CD4-positive, CD25-positive, alpha-beta regulatory T cell (primary cell): ENCODE measurements at regions not wholly inside any gene's neighbourhood (a gene's known extent, or its start where the extent isn't known, plus 50 kb on each side); places are given as distances from the start of the nearest gene placed in this dataset.
"Not testable (repeated sequence)": the region's sequence is repeated elsewhere in the genome, so short reads cannot be mapped to it uniquely, and the experiment has no call there.

ENCODE experiments used
- ATAC-seq, 2 donors: fragments of 150-1000 bp; cut with Tn5 transposase; one replicate each; pipeline ENCODE4 v1.10.0; 2021; ENCODE audit warnings: low read depth in 2 of 2, moderate number of reproducible peaks in 2 of 2, moderate library complexity in 1 of 2
- DNase-seq, 3 donors: peaks; one replicate each; pipeline versions ENCODE4 v3.0.0 to v3.0.0-alpha.2; 2012 to 2022; ENCODE audit warnings: mixed read lengths in 1 of 3
- H3K27ac ChIP-seq: one replicate; pipeline ENCODE4 v1.7.0; 2013; ENCODE audit warnings: mild to moderate bottlenecking, low read length; ENCODE audit not compliant: insufficient read depth, poor library complexity, severe bottlenecking
- H3K27me3 ChIP-seq: one replicate; pipeline ENCODE4 v1.7.0; 2013; ENCODE audit warnings: low read length; ENCODE audit not compliant: control insufficient read depth, insufficient read depth
- H3K36me3 ChIP-seq: one replicate; pipeline ENCODE4 v1.7.0; 2013; ENCODE audit warnings: mild to moderate bottlenecking, low read length, moderate library complexity; ENCODE audit not compliant: control insufficient read depth, insufficient read depth
- H3K4me1 ChIP-seq: 2 replicates; pipeline ENCODE4 v1.7.0; 2013; ENCODE audit warnings: mild to moderate bottlenecking, low read length; ENCODE audit not compliant: insufficient read depth, control insufficient read depth, poor library complexity, severe bottlenecking
- H3K4me3 ChIP-seq: one replicate; pipeline ENCODE4 v1.7.0; 2013; ENCODE audit warnings: low read depth, mild to moderate bottlenecking, low read length, moderate library complexity
- H3K9me3 ChIP-seq, 2 experiments: 1 replicate in 1 of 2; 2 replicates in 1 of 2; pipeline ENCODE4 v1.7.0; 2013; ENCODE audit warnings: low read length in 2 of 2, mild to moderate bottlenecking in 1 of 2, moderate library complexity in 1 of 2; ENCODE audit not compliant: control insufficient read depth in 2 of 2
- H3K27ac Mint-ChIP-seq, 3 donors: one replicate each; pipeline ENCODE4 v1.8.0; 2020 to 2022; ENCODE audit warnings: mild to moderate bottlenecking in 3 of 3, mixed read lengths in 3 of 3, moderate library complexity in 2 of 3
- H3K27me3 Mint-ChIP-seq: one replicate; pipeline ENCODE4 v1.8.0; 2022; ENCODE audit warnings: mild to moderate bottlenecking, mixed read lengths
- H3K36me3 Mint-ChIP-seq: one replicate; pipeline ENCODE4 v1.8.0; 2020; ENCODE audit warnings: mixed read lengths
- H3K4me1 Mint-ChIP-seq, 4 donors: one replicate each; pipeline ENCODE4 v1.8.0; 2020 to 2022; ENCODE audit warnings: mixed read lengths in 4 of 4, mild to moderate bottlenecking in 1 of 4
- H3K4me3 Mint-ChIP-seq, 4 donors: one replicate each; pipeline ENCODE4 v1.8.0; 2020 to 2022; ENCODE audit warnings: mild to moderate bottlenecking in 4 of 4, mixed read lengths in 4 of 4, moderate library complexity in 3 of 4
- H3K9me3 Mint-ChIP-seq, 7 donors: one replicate each; pipeline ENCODE4 v1.8.0; 2020 to 2022; ENCODE audit warnings: mixed read lengths in 7 of 7, mild to moderate bottlenecking in 3 of 7, moderate library complexity in 2 of 7

DNA sequence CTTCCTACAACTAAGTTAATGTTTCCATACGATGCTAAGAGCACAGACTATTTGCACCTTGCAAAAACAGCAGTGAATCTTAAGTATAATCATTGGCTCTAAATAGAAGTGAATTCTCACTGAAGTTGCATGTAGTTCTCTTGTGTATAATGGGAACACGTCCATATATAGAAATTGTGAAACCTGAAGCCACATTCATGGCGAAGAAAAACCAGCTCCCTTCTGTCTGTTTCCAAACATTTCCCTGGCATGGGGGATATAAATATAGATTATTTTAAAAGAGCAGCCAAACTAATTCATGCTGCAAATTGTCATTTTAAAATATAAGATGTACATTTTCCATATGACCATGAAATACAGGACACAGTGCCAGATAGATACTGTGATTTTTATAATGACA lies 71.1 kb downstream of the TRAM1L1 start:
- H3K27ac Mint-ChIP-seq, result no peak overlapping the region
- Histone ChIP-seq H3K4me3 (no peak overlapping the region), H3K9me3 (no peaks in the 10 kb centered on the region), H3K36me3 (no peaks in the 10 kb centered on the region), H3K27ac (no peak overlapping the region), H3K27me3 (no peaks in the 10 kb centered on the region), H3K4me1 (no peaks in the 10 kb centered on the region)
- peaks cover 2 to 11% (median 5%) of the 10 kb centered on the region in 7 donors for H3K9me3 Mint-ChIP-seq
- ATAC-seq (no peak), DNase-seq (no peak)
- no peaks in the 10 kb centered on the region for H3K4me1 Mint-ChIP-seq
- no peaks in the 10 kb centered on the region for H3K36me3 Mint-ChIP-seq
- no peak overlapping the region for H3K4me3 Mint-ChIP-seq
- no peaks in the 10 kb centered on the region for H3K27me3 Mint-ChIP-seq

- peaks cover 4 to 19% (median 8%) of the 10 kb centered on the region in 7 donors for H3K9me3 Mint-ChIP-seq
- no peak overlapping the region for H3K4me3 ChIP-seq
- no peaks in the 10 kb centered on the region for H3K9me3 ChIP-seq
- ATAC-seq (no peak), DNase-seq (no peak)
- H3K36me3 Mint-ChIP-seq, result no peaks in the 10 kb centered on the region
- H3K4me3 Mint-ChIP-seq, result no peak overlapping the region
- no peaks in the 10 kb centered on the region for H3K27me3 Mint-ChIP-seq
- H3K27ac Mint-ChIP-seq, result no peak overlapping the region
- no peaks in the 10 kb centered on the region for H3K4me1 Mint-ChIP-seq
- no peaks in the 10 kb centered on the region for H3K27me3 ChIP-seq
- H3K4me1 ChIP-seq, result no peaks in the 10 kb centered on the region
- no peak overlapping the region for H3K27ac ChIP-seq
- no peaks in the 10 kb centered on the region for H3K36me3 ChIP-seq
Measured at GRCh38 chr4:117010671-117011070, 74.7 kb downstream of the TRAM1L1 start.

DNA sequence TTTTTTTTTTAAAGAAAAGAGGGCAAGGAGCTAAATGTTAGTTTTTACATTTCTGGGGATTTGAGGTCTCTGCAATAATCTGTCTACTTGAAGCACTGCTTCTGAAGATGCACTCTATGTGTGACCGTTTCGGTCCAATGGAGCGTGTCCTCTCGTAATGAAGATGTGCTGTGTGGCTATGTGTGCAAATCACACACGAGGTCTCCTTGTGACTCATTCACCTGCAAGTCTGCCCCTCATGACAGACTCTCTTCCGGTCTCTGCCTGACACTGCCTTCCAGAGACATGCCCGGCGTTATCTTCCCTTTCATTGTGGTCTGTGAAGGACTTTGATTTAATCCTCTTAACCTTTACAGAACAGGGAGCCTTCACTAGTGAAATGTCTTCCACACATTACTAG lies 84.3 kb downstream of the TRAM1L1 start:
- ATAC-seq (no peak), DNase-seq (no peak)
- H3K36me3 Mint-ChIP-seq, result no peaks in the 10 kb centered on the region

GRCh38 chr4:116982656-116983055 lies 102.7 kb downstream of the TRAM1L1 start:
- Mint-ChIP-seq H3K36me3 (no peaks in the 10 kb centered on the region), H3K27ac (no peak overlapping the region)
- no peaks in the 10 kb centered on the region for H3K27me3 ChIP-seq

More for the DNA sequence above, 84.3 kb downstream of the TRAM1L1 start:
- Mint-ChIP-seq H3K27ac (no peak overlapping the region), H3K27me3 (no peaks in the 10 kb centered on the region), H3K9me3 (peaks cover 0 to 10% (median 2%) of the 10 kb centered on the region in 7 donors), H3K4me1 (no peaks in the 10 kb centered on the region), H3K4me3 (no peak overlapping the region)
- no peaks in the 10 kb centered on the region for H3K9me3 ChIP-seq
- H3K27me3 ChIP-seq, result no peaks in the 10 kb centered on the region
- H3K36me3 ChIP-seq, result no peaks in the 10 kb centered on the region
- no peak overlapping the region for H3K4me3 ChIP-seq
- no peaks in the 10 kb centered on the region for H3K4me1 ChIP-seq
- no peak overlapping the region for H3K27ac ChIP-seq

GRCh38 chr4:116980436-116980835 lies 104.9 kb downstream of the TRAM1L1 start:
- H3K27me3 ChIP-seq, H3K9me3 ChIP-seq, H3K27ac ChIP-seq, ATAC-seq, DNase-seq, H3K27ac Mint-ChIP-seq, H3K27me3 Mint-ChIP-seq, H3K36me3 Mint-ChIP-seq, H3K4me3 Mint-ChIP-seq, H3K4me3 ChIP-seq, H3K36me3 ChIP-seq, H3K4me1 ChIP-seq, H3K4me1 Mint-ChIP-seq: not testable (repeated sequence)
- peaks cover 1 to 20% (median 7%) of the 10 kb centered on the region in 7 donors for H3K9me3 Mint-ChIP-seq

More at GRCh38 chr4:116982656-116983055, 102.7 kb downstream of the TRAM1L1 start:
- H3K9me3 ChIP-seq, result no peaks in the 10 kb centered on the region
- H3K4me3 ChIP-seq, result no peak overlapping the region
- H3K4me3 Mint-ChIP-seq, result no peak overlapping the region
- peaks cover 3 to 18% (median 10%) of the 10 kb centered on the region in 7 donors for H3K9me3 Mint-ChIP-seq
- H3K4me1 ChIP-seq, result no peaks in the 10 kb centered on the region
- no peaks in the 10 kb centered on the region for H3K4me1 Mint-ChIP-seq
- DNase-seq (no peak), ATAC-seq (no peak)
- no peaks in the 10 kb centered on the region for H3K36me3 ChIP-seq
- H3K27me3 Mint-ChIP-seq, result no peaks in the 10 kb centered on the region
- H3K27ac ChIP-seq, result no peak overlapping the region

- DNase-seq (no peak), ATAC-seq (no peak)
- H3K36me3 Mint-ChIP-seq, result no peaks in the 10 kb centered on the region
- no peak overlapping the region for H3K27ac Mint-ChIP-seq
- H3K4me1 ChIP-seq, result no peaks in the 10 kb centered on the region
- H3K27me3 ChIP-seq, result no peaks in the 10 kb centered on the region
- peaks cover 0 to 13% (median 0%) of the 10 kb centered on the region in 7 donors for H3K9me3 Mint-ChIP-seq
- H3K4me1 Mint-ChIP-seq, result no peaks in the 10 kb centered on the region
- no peaks in the 10 kb centered on the region for H3K27me3 Mint-ChIP-seq
- no peaks in the 10 kb centered on the region for H3K36me3 ChIP-seq
- H3K4me3 Mint-ChIP-seq, result no peak overlapping the region
- no peak overlapping the region for H3K27ac ChIP-seq
- no peak overlapping the region for H3K4me3 ChIP-seq
- peaks cover 0 to 5% of the 10 kb centered on the region in 2 experiments for H3K9me3 ChIP-seq
Measured at GRCh38 chr4:116959045-116959444, 126.3 kb downstream of the TRAM1L1 start.

GRCh38 chr4:116953947-116954346 lies 131.4 kb downstream of the TRAM1L1 start:
- Histone ChIP-seq H3K36me3 (no peaks in the 10 kb centered on the region), H3K4me3 (no peak overlapping the region), H3K27ac (no peak overlapping the region), H3K9me3 (peaks cover 0 to 5% of the 10 kb centered on the region in 2 experiments), H3K4me1 (no peaks in the 10 kb centered on the region), H3K27me3 (no peaks in the 10 kb centered on the region)
- Mint-ChIP-seq H3K27ac (no peak overlapping the region), H3K4me3 (no peak overlapping the region), H3K36me3 (no peaks in the 10 kb centered on the region), H3K27me3 (no peaks in the 10 kb centered on the region), H3K9me3 (peaks cover 0 to 12% (median 2%) of the 10 kb centered on the region in 7 donors), H3K4me1 (no peaks in the 10 kb centered on the region)
- ATAC-seq (no peak), DNase-seq (no peak)

DNA sequence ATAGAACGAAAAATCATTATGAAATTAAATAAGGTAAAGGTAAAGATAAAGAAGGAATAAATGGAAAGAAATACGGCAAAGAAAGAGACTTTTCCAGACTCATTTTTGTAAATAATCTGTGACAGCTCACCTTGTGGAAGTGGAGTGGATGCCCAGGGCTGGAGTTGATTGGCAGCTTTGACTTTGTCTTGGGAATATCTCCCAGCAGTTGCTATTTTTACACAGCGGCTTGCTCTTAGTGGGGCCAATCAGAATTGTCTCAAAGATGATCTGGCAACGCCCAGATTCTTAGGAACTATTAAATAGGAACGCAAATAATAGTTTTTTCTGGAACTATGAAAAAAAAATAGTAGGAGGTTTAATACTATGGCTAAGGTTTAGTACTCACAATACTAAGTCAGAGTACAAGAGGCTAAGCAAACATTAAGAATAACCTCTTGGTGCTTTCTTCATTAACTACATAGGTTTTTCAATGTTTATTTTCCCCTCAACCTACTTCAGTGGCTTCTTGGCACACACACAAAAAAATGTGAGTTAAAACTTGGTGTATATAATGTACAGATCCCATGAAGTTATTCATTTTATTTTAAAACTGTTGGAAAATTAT lies 132.7 kb downstream of the TRAM1L1 start:
- H3K4me3 Mint-ChIP-seq, result no peak overlapping the region
- no peak for DNase-seq

More for the DNA sequence above, 132.7 kb downstream of the TRAM1L1 start:
- Mint-ChIP-seq H3K27me3 (no peaks in the 10 kb centered on the region), H3K27ac (no peak overlapping the region), H3K36me3 (no peaks in the 10 kb centered on the region), H3K9me3 (peaks cover 0 to 12% (median 2%) of the 10 kb centered on the region in 7 donors), H3K4me1 (no peaks in the 10 kb centered on the region)
- Histone ChIP-seq H3K4me3 (no peak overlapping the region), H3K27ac (no peak overlapping the region), H3K4me1 (no peaks in the 10 kb centered on the region), H3K36me3 (no peaks in the 10 kb centered on the region), H3K27me3 (no peaks in the 10 kb centered on the region), H3K9me3 (peaks cover 0 to 5% of the 10 kb centered on the region in 2 experiments)
- ATAC-seq, result no peak
